ENCODE measurements at regions not wholly inside any gene's neighbourhood (a gene's known extent, or its start where the extent isn't known, plus 50 kb on each side); places are given as distances from the start of the nearest gene placed in this dataset.
"Not testable (repeated sequence)": the region's sequence is repeated elsewhere in the genome, so short reads cannot be mapped to it uniquely, and the experiment has no call there.

- DNase-seq: no peak
Measured at GRCh38 chr5:161027763-161028162, 175.8 kb upstream of the ATP10B start.

- no peak for DNase-seq
Measured at GRCh38 chr5:161023551-161023950, 171.5 kb upstream of the ATP10B start.

- no peak for DNase-seq
Measured at GRCh38 chr5:161022151-161022550, 170.1 kb upstream of the ATP10B start.

GRCh38 chr5:161009817-161010216, 157.8 kb upstream of the ATP10B start:
- no peak for DNase-seq

- no peak for DNase-seq
Measured at GRCh38 chr5:161009194-161009593, 157.2 kb upstream of the ATP10B start.

GRCh38 chr5:161007879-161008278, 155.9 kb upstream of the ATP10B start:
- no peak for DNase-seq

GRCh38 chr5:161002571-161003074, 150.6 kb upstream of the ATP10B start:
- DNase-seq: no peak

GRCh38 chr5:161001604-161002003, 149.6 kb upstream of the ATP10B start:
- DNase-seq: no peak

- not testable (repeated sequence) for DNase-seq
Measured at GRCh38 chr5:161001142-161001541, 149.1 kb upstream of the ATP10B start.

GRCh38 chr5:160991205-160991604, 139.2 kb upstream of the ATP10B start:
- no peak for DNase-seq

GRCh38 chr5:160979385-160979784, 127.4 kb upstream of the ATP10B start:
- DNase-seq: no peak

GRCh38 chr5:160978944-160979343, 126.9 kb upstream of the ATP10B start:
- DNase-seq: no peak

GRCh38 chr5:160976181-160976580, 124.2 kb upstream of the ATP10B start:
- DNase-seq: no peak

GRCh38 chr5:160970605-160971191, 118.7 kb upstream of the ATP10B start:
- no peak for DNase-seq

- DNase-seq: no peak
Measured at GRCh38 chr5:160969645-160970044, 117.6 kb upstream of the ATP10B start.

GRCh38 chr5:160968480-160968879, 116.5 kb upstream of the ATP10B start:
- DNase-seq: no peak

GRCh38 chr5:160966921-160967320, 114.9 kb upstream of the ATP10B start:
- DNase-seq: no peak

- DNase-seq: no peak
Measured at GRCh38 chr5:160961761-160962160, 109.8 kb upstream of the ATP10B start.

- DNase-seq: no peak
Measured at GRCh38 chr5:160961038-160961437, 109.0 kb upstream of the ATP10B start.

GRCh38 chr5:160960592-160960991, 108.6 kb upstream of the ATP10B start:
- no peak for DNase-seq

GRCh38 chr5:160959804-160960203, 107.8 kb upstream of the ATP10B start:
- DNase-seq: no peak

- DNase-seq: no peak
Measured at GRCh38 chr5:160957312-160957861, 105.4 kb upstream of the ATP10B start.

GRCh38 chr5:160956051-160956450, 104.0 kb upstream of the ATP10B start:
- no peak for DNase-seq

GRCh38 chr5:160950311-160950710, 98.3 kb upstream of the ATP10B start:
- no peak for DNase-seq

GRCh38 chr5:160940725-160941124, 88.7 kb upstream of the ATP10B start:
- DNase-seq: no peak

Data from EL (cell line).